ENCODE measurements at regions not wholly inside any gene's neighbourhood (a gene's known extent, or its start where the extent isn't known, plus 50 kb on each side); places are given as distances from the start of the nearest gene placed in this dataset.

GRCh38 chr7:48703466-48703865, 220.9 kb upstream of the CDC14C start:
- no peaks in the 10 kb centered on the region for H3K9me3 Mint-ChIP-seq
- H3K36me3 Mint-ChIP-seq (ENCODE audit: low read depth): no peaks in the 10 kb centered on the region
- H3K27me3 Mint-ChIP-seq: no peaks in the 10 kb centered on the region
- intact Hi-C loops (cut with micrococcal nuclease): no loop called here
- DNase-seq: no peak
- no peak overlapping the region for H3K4me3 Mint-ChIP-seq
- no peaks in the 10 kb centered on the region for H3K4me1 Mint-ChIP-seq
- H3K27ac Mint-ChIP-seq: no peak overlapping the region

- no peak overlapping the region for H3K4me3 Mint-ChIP-seq
- H3K27me3 Mint-ChIP-seq: no peaks in the 10 kb centered on the region
- DNase-seq: no peak
- H3K27ac Mint-ChIP-seq: no peak overlapping the region
- no peaks in the 10 kb centered on the region for H3K9me3 Mint-ChIP-seq
- intact Hi-C loops (cut with micrococcal nuclease): no loop called here
- no peaks in the 10 kb centered on the region for H3K36me3 Mint-ChIP-seq (ENCODE audit: low read depth)
- H3K4me1 Mint-ChIP-seq: no peaks in the 10 kb centered on the region
These were observed 216.2 kb upstream of the CDC14C start for GRCh38 chr7:48708122-48708521.

GRCh38 chr7:48708635-48709034, 215.7 kb upstream of the CDC14C start:
- no peak overlapping the region for H3K4me3 Mint-ChIP-seq
- H3K27ac Mint-ChIP-seq: no peak overlapping the region
- intact Hi-C loops (cut with micrococcal nuclease): no loop called here
- H3K9me3 Mint-ChIP-seq: no peaks in the 10 kb centered on the region
- no peaks in the 10 kb centered on the region for H3K36me3 Mint-ChIP-seq (ENCODE audit: low read depth)
- no peaks in the 10 kb centered on the region for H3K4me1 Mint-ChIP-seq
- no peak for DNase-seq
- no peaks in the 10 kb centered on the region for H3K27me3 Mint-ChIP-seq

- no peaks in the 10 kb centered on the region for H3K4me1 Mint-ChIP-seq
- no peaks in the 10 kb centered on the region for H3K9me3 Mint-ChIP-seq
- H3K27ac Mint-ChIP-seq: no peak overlapping the region
- no peaks in the 10 kb centered on the region for H3K27me3 Mint-ChIP-seq
- intact Hi-C loops (cut with micrococcal nuclease): no loop called here
- no peaks in the 10 kb centered on the region for H3K36me3 Mint-ChIP-seq (ENCODE audit: low read depth)
- DNase-seq: no peak
- no peak overlapping the region for H3K4me3 Mint-ChIP-seq
These were observed 213.4 kb upstream of the CDC14C start for GRCh38 chr7:48710995-48711394.

- Mint-ChIP-seq H3K4me1 (no peaks in the 10 kb centered on the region), H3K36me3 (ENCODE audit: low read depth) (no peaks in the 10 kb centered on the region), H3K9me3 (no peaks in the 10 kb centered on the region), H3K27me3 (no peaks in the 10 kb centered on the region), H3K27ac (no peak overlapping the region), H3K4me3 (no peak overlapping the region)
- intact Hi-C loops (cut with micrococcal nuclease): no loop called here
- no peak for DNase-seq
These were observed 205.5 kb upstream of the CDC14C start for GRCh38 chr7:48718731-48719378.

GRCh38 chr7:48728799-48729198, 195.5 kb upstream of the CDC14C start:
- H3K9me3 Mint-ChIP-seq: peaks cover 10% of the 10 kb centered on the region
- H3K4me3 Mint-ChIP-seq: no peak overlapping the region
- H3K27me3 Mint-ChIP-seq: no peaks in the 10 kb centered on the region
- no peaks in the 10 kb centered on the region for H3K36me3 Mint-ChIP-seq (ENCODE audit: low read depth)
- no peak overlapping the region for H3K27ac Mint-ChIP-seq
- H3K4me1 Mint-ChIP-seq: no peaks in the 10 kb centered on the region
- no peak for DNase-seq
- intact Hi-C loops (cut with micrococcal nuclease): no loop called here

- no peak for DNase-seq
- Mint-ChIP-seq H3K27ac (no peak overlapping the region), H3K27me3 (no peaks in the 10 kb centered on the region), H3K4me3 (no peak overlapping the region), H3K9me3 (no peaks in the 10 kb centered on the region), H3K36me3 (ENCODE audit: low read depth) (no peaks in the 10 kb centered on the region), H3K4me1 (no peaks in the 10 kb centered on the region)
- intact Hi-C loops (cut with micrococcal nuclease): no loop called here
These were observed 189.5 kb upstream of the CDC14C start for GRCh38 chr7:48734695-48735406.

- Mint-ChIP-seq H3K36me3 (ENCODE audit: low read depth) (no peaks in the 10 kb centered on the region), H3K27me3 (no peaks in the 10 kb centered on the region), H3K9me3 (peaks cover 5% of the 10 kb centered on the region), H3K4me3 (no peak overlapping the region), H3K27ac (no peak overlapping the region), H3K4me1 (no peaks in the 10 kb centered on the region)
- intact Hi-C loops (cut with micrococcal nuclease): no loop called here
- DNase-seq: no peak
These were observed 182.8 kb upstream of the CDC14C start for GRCh38 chr7:48741545-48741944.

- H3K27ac Mint-ChIP-seq: no peak overlapping the region
- peaks cover 5% of the 10 kb centered on the region for H3K9me3 Mint-ChIP-seq
- no peaks in the 10 kb centered on the region for H3K4me1 Mint-ChIP-seq
- H3K4me3 Mint-ChIP-seq: no peak overlapping the region
- intact Hi-C loops (cut with micrococcal nuclease): no loop called here
- no peaks in the 10 kb centered on the region for H3K36me3 Mint-ChIP-seq (ENCODE audit: low read depth)
- no peaks in the 10 kb centered on the region for H3K27me3 Mint-ChIP-seq
- DNase-seq: no peak
These were observed 182.1 kb upstream of the CDC14C start for GRCh38 chr7:48742079-48742798.

- DNase-seq: no peak
- Mint-ChIP-seq H3K27me3 (no peaks in the 10 kb centered on the region), H3K36me3 (ENCODE audit: low read depth) (no peaks in the 10 kb centered on the region), H3K4me1 (no peaks in the 10 kb centered on the region), H3K9me3 (no peaks in the 10 kb centered on the region), H3K4me3 (no peak overlapping the region), H3K27ac (no peak overlapping the region)
- intact Hi-C loops (cut with micrococcal nuclease): no loop called here
These were observed 176.1 kb upstream of the CDC14C start for GRCh38 chr7:48748081-48748833.

- Mint-ChIP-seq H3K27me3 (no peaks in the 10 kb centered on the region), H3K27ac (no peak overlapping the region), H3K4me1 (no peaks in the 10 kb centered on the region), H3K36me3 (ENCODE audit: low read depth) (no peaks in the 10 kb centered on the region), H3K9me3 (peaks cover 3% of the 10 kb centered on the region), H3K4me3 (no peak overlapping the region)
- intact Hi-C loops (cut with micrococcal nuclease): no loop called here
- no peak for DNase-seq
These were observed 169.2 kb upstream of the CDC14C start for GRCh38 chr7:48755061-48755555.

GRCh38 chr7:48759431-48760080, 164.8 kb upstream of the CDC14C start:
- H3K27me3 Mint-ChIP-seq: no peaks in the 10 kb centered on the region
- intact Hi-C loops (cut with micrococcal nuclease): no loop called here
- no peak for DNase-seq
- no peak overlapping the region for H3K4me3 Mint-ChIP-seq
- no peaks in the 10 kb centered on the region for H3K36me3 Mint-ChIP-seq (ENCODE audit: low read depth)
- H3K27ac Mint-ChIP-seq: no peak overlapping the region
- H3K4me1 Mint-ChIP-seq: no peaks in the 10 kb centered on the region
- H3K9me3 Mint-ChIP-seq: peaks cover 3% of the 10 kb centered on the region

GRCh38 chr7:48760528-48761265, 163.7 kb upstream of the CDC14C start:
- intact Hi-C loops (cut with micrococcal nuclease): no loop called here
- H3K27me3 Mint-ChIP-seq: no peaks in the 10 kb centered on the region
- no peak for DNase-seq

More at GRCh38 chr7:48760528-48761265, 163.7 kb upstream of the CDC14C start:
- no peak overlapping the region for H3K27ac Mint-ChIP-seq
- H3K4me3 Mint-ChIP-seq: no peak overlapping the region
- no peaks in the 10 kb centered on the region for H3K36me3 Mint-ChIP-seq (ENCODE audit: low read depth)
- peaks cover under 1% of the 10 kb centered on the region for H3K9me3 Mint-ChIP-seq
- no peaks in the 10 kb centered on the region for H3K4me1 Mint-ChIP-seq

Data from activated CD4-positive, alpha-beta T cell treated with anti-CD3 and anti-CD28 coated beads, Interleukin-2, amount 10 ng/mL, durations not matched to agents 24 days and 14 days (primary cell).